HG03457 (cell line): ENCODE measurements at regions not wholly inside any gene's neighbourhood (a gene's known extent, or its start where the extent isn't known, plus 50 kb on each side); places are given as distances from the start of the nearest gene placed in this dataset.

Source experiments
- ATAC-seq: cut with Tn5 transposase; IDR thresholded peaks from one replicate; pipeline ENCODE4 v1.9.1; 2021; ENCODE audit warnings: moderate number of reproducible peaks; ENCODE audit not compliant: unreplicated experiment

GRCh38 chr1:110765640-110766335, 91.0 kb upstream of the KCNA3 start:
- no peak for ATAC-seq

DNA sequence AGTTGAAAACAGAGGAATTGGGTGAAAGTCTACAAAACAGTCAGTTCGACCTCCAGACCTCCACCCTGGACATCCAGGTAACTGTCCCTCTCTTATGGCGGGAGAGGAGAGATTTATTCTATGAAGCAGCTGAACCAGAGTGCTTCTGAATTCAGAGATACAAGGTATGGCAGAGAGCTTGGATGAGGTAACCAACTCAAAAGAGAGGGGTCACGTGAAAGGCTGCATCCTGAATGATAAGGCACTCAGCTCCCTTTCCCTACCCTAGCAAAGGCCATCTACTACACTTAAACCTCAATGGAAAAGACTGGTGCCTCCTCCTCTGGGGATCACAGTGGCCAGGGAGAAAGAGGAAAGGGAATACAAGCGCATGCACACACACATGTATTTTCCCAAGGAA, 88.4 kb upstream of the KCNA3 start:
- ATAC-seq = no peak

GRCh38 chr1:110760321-110760720, 85.6 kb upstream of the KCNA3 start:
- ATAC-seq = no peak

DNA sequence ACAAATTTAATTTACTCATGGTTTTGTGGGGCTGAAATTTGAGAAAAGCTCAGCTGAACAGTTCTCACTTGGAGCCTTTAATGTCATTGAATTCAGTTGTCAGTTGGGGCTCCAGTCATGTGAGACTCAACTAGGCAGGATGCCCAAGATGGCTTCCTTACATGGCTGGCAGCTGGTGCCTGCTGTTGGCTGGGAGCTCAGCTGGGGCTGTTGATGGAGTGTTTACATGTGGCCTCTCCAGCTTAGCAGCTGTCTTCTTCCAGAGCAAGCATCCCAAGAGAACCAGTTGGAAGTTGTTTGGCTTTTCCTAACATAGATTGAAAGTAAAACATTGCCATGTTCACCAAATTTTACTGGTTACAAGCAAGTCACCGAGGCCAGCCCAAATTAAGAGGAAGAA, 81.8 kb upstream of the KCNA3 start:
- ATAC-seq = no peak

- ATAC-seq = no peak
These were observed 78.4 kb upstream of the KCNA3 start for GRCh38 chr1:110752941-110753725.

- ATAC-seq = no peak
These were observed 75.8 kb upstream of the KCNA3 start for GRCh38 chr1:110750562-110750961.

DNA sequence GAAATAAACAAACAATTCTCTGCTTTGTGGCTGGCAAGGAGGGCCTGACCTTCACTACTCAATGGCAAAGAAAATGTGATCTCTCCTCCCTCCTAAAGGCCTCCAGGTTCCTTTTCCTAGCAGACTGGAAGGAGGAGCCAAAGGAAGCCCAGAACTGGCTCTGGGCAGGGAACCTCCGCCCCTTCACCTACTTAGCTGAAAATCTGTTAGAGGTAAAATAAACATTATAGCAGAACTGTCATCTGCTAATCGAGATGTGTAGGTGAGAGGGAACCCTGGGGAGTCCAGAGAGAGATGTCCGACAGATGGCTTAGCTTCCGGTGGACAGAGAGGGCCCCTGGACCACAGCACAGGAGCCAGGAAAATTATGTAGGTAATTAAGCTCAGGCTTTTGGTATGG, 75.2 kb upstream of the KCNA3 start:
- ATAC-seq = no peak

- no peak for ATAC-seq
These were observed 72.0 kb upstream of the KCNA3 start for GRCh38 chr1:110746644-110747259.

DNA sequence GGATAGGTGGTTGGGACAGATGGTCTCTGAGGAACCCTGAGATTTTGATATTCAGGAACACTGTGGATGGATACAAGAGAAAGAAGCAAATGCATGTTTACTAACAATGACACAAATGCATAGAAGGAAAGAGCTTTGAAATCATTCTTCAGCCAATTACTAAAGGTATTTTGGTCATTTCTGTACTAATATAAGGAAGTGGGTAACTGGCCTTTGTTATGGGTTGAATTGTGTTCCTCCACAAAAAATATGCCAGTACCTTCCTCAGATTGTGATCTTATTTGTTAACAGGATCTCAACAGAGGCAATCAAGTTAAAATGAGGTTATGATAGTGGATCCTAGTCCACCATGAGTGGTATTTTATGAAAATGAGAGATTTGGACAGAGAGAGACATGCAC, 68.7 kb upstream of the KCNA3 start:
- no peak for ATAC-seq

- ATAC-seq = no peak
These were observed 62.3 kb upstream of the KCNA3 start for GRCh38 chr1:110736900-110737605.

DNA sequence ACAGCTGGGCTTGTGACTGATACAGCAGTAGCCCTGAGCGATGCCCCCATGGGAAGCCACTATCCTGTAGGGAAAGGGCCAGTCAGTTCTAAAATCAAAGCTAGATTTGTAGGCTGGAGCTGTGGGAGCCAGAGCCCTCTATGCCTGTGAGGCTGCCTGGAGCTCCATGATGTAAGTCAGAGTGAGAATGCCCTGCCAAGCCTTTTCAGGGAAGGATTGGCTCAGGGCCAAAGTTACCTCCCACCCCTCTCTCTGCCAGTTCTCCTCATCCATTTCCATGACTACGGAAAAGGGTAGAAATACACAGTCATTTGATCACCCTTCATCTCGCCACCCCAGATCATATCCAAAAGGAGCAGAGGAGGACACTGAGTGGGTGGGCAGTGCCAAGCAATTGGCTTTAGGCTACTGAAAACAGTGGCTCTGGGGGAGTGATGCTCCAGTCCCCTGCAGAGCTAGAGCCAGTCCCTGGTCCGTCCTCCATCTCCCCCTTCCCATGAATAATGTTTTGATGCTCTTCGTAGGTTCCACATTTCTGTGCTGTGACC, 59.5 kb upstream of the KCNA3 start:
- ATAC-seq = no peak

DNA sequence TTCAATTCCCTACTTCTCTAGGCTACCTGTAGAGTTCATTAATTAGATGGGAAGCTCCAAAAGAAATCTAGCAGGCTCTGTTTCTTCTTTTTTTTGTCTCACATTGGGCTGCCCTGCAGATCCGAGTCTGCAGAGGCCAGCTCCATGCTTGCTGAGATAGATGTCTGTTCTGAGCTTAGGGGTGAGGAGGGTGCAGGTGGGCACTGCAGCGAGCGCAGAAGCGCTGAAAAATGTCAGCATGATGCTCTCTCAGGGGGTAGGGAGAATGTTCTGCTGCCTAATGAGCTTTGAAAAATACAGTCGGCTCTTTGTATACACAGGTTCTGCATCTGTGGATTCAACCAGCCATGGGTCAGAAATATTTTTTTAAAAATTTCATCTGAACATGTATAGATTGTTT, 56.8 kb upstream of the KCNA3 start:
- ATAC-seq = no peak

DNA sequence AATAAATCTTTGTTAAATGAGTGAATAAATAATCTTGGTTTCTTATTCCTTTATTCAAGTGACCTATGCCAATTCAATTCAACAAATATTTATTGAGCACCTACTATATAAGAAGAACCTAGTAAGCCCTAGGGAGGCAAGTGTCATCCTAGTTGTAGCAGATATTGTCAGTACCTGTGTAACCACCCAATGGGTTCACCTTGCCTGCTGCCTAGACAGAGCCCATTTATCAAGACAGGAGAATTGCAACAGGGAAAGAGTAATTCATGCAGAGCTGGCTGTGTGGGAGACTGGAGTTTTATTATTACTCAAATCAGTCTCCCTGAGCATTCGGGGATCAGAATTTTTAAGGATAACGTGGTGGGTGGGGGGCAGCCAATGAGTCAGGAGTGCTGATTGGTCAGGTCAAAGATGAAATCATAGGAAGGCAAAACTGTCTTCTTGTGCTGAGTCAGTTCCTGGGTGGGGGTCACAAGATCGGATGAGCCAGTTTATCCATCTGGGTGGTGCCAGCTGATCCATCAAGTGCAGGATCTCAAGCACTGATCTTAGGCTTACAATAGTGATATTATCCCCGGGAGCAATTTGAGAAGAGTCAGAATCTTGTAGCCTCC, 53.8 kb upstream of the KCNA3 start:
- no peak for ATAC-seq

- ATAC-seq = no peak
These were observed 52.5 kb upstream of the KCNA3 start for GRCh38 chr1:110727246-110727645.

GRCh38 chr1:110726755-110727154, 52.0 kb upstream of the KCNA3 start:
- ATAC-seq = peak; percentile 61
